ENCODE measurements at regions not wholly inside any gene's neighbourhood (a gene's known extent, or its start where the extent isn't known, plus 50 kb on each side); places are given as distances from the start of the nearest gene placed in this dataset.
"Not testable (repeated sequence)": the region's sequence is repeated elsewhere in the genome, so short reads cannot be mapped to it uniquely, and the experiment has no call there.

DNA sequence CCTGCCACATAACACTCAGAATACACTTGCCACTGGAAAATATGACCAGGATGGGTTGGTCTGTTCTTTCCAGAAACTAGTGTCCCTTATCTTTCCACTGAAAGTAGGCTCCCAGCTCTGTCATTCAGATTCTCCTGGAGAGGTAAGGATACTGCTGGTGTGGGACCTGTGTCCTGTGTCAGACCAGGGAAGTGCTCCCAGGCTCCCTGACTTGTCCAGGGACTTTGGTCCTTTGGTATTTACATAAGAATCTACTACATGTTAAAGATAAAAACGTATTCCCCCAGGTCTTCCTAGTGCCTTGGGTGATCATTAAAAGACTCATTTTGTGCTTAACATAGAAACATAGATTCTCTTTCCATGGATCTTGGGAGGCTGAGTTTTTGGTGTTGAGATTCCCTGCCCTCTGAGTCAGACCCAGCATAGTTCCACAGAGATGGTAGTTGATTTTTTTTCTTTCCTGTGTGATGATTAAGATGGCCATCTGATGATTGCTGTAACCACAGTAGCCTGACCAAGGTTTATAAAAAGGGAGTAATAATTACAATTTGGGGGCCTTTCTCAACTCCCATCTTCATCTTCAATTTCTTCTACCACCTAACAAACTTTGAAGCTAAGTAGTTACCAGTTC is 159.8 kb upstream of the JADE1 start:
- no peak for DNase-seq (ENCODE audit: extremely low spot score, unreplicated experiment)
- no peaks in the 10 kb centered on the region for H3K9me3 Mint-ChIP-seq (ENCODE audit: unreplicated experiment)
- H3K4me3 Mint-ChIP-seq (ENCODE audit: unreplicated experiment) = no peak overlapping the region
- no peaks in the 10 kb centered on the region for H3K27me3 Mint-ChIP-seq (ENCODE audit: unreplicated experiment)
- H3K4me1 Mint-ChIP-seq (ENCODE audit: unreplicated experiment) = peaks cover 5% of the 10 kb centered on the region
- no peaks in the 10 kb centered on the region for H3K36me3 Mint-ChIP-seq (ENCODE audit: unreplicated experiment)
- TF ChIP-seq, protein P1, sequence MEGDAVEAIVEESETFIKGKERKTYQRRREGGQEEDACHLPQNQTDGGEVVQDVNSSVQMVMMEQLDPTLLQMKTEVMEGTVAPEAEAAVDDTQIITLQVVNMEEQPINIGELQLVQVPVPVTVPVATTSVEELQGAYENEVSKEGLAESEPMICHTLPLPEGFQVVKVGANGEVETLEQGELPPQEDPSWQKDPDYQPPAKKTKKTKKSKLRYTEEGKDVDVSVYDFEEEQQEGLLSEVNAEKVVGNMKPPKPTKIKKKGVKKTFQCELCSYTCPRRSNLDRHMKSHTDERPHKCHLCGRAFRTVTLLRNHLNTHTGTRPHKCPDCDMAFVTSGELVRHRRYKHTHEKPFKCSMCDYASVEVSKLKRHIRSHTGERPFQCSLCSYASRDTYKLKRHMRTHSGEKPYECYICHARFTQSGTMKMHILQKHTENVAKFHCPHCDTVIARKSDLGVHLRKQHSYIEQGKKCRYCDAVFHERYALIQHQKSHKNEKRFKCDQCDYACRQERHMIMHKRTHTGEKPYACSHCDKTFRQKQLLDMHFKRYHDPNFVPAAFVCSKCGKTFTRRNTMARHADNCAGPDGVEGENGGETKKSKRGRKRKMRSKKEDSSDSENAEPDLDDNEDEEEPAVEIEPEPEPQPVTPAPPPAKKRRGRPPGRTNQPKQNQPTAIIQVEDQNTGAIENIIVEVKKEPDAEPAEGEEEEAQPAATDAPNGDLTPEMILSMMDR (IDR thresholded peaks at IDR 0.05) = no peak
- H3K27ac Mint-ChIP-seq (ENCODE audit: unreplicated experiment) = no peak overlapping the region

DNA sequence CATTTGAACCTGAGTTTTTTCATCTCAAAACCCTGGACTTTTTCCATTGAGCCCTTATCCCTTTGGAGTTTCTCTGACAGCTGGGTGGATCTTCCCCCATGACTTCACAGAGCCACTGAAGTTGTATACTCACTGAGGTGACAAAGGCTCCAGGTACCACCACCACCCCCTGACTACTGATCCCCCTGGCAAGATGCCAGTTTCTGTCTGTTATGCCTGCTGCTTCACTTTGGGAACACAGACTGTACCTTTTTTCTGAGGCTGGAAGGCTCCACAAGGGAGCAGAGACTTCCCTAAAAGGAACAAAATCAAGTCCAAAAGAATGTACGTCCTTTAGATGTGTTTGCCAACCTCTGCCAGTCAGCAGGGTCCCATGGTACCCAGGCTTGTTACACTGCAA is 160.3 kb upstream of the JADE1 start:
- Mint-ChIP-seq H3K9me3 (ENCODE audit: unreplicated experiment) (no peaks in the 10 kb centered on the region), H3K36me3 (ENCODE audit: unreplicated experiment) (no peaks in the 10 kb centered on the region), H3K4me1 (ENCODE audit: unreplicated experiment) (peaks cover 5% of the 10 kb centered on the region), H3K27me3 (ENCODE audit: unreplicated experiment) (no peaks in the 10 kb centered on the region), H3K27ac (ENCODE audit: unreplicated experiment) (no peak overlapping the region), H3K4me3 (ENCODE audit: unreplicated experiment) (no peak overlapping the region)
- TF ChIP-seq, protein P1 (IDR thresholded peaks at IDR 0.05) = no peak
- DNase-seq (ENCODE audit: extremely low spot score, unreplicated experiment) = no peak

DNA sequence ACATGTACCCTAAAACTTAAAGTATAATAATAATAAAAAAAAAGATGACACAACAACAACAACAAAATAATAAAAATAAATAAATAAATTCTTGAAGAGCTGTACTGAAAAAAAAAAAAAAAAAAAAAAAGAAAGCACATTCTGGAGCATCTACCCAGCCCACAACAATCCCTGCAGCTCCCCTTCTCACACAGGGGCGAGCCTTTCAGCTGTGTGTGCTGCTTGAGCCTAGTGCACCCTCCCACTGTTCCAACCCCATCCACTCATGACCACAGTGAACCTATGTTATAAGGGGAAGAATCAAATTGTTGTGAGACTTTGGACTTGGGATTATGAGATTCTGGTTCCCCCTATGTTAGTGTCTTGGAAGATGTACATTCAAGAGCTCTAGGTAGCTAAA is 161.5 kb upstream of the JADE1 start:
- Mint-ChIP-seq H3K36me3 (ENCODE audit: unreplicated experiment) (no peaks in the 10 kb centered on the region), H3K4me1 (ENCODE audit: unreplicated experiment) (peaks cover 3% of the 10 kb centered on the region), H3K9me3 (ENCODE audit: unreplicated experiment) (no peaks in the 10 kb centered on the region), H3K27ac (ENCODE audit: unreplicated experiment) (no peak overlapping the region), H3K4me3 (ENCODE audit: unreplicated experiment) (no peak overlapping the region), H3K27me3 (ENCODE audit: unreplicated experiment) (no peaks in the 10 kb centered on the region)
- no peak for DNase-seq (ENCODE audit: extremely low spot score, unreplicated experiment)
- TF ChIP-seq, protein P1 (IDR thresholded peaks at IDR 0.05) = no peak

DNA sequence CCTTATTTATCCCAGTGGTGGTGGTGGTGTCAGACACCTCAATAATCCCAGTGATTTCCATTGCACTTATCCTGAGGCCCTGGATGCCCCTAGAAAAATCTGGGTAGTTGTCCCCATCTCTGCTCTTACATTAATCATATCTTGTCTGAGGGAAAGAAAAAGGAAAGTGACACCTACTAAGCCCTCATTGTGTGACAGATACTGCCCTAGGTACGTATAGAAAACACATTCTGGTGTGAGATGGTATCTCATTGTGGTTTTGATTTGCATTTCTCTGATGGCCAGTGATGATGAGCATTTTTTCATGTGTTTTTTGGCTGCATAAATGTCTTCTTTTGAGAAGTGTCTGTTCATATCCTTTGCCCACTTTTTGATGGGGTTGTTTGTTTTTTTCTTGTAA is 162.6 kb upstream of the JADE1 start:
- not testable (repeated sequence) for DNase-seq (ENCODE audit: extremely low spot score, unreplicated experiment); H3K4me1 Mint-ChIP-seq (ENCODE audit: unreplicated experiment); H3K4me3 Mint-ChIP-seq (ENCODE audit: unreplicated experiment); H3K9me3 Mint-ChIP-seq (ENCODE audit: unreplicated experiment); H3K36me3 Mint-ChIP-seq (ENCODE audit: unreplicated experiment); H3K27me3 Mint-ChIP-seq (ENCODE audit: unreplicated experiment); H3K27ac Mint-ChIP-seq (ENCODE audit: unreplicated experiment)

DNA sequence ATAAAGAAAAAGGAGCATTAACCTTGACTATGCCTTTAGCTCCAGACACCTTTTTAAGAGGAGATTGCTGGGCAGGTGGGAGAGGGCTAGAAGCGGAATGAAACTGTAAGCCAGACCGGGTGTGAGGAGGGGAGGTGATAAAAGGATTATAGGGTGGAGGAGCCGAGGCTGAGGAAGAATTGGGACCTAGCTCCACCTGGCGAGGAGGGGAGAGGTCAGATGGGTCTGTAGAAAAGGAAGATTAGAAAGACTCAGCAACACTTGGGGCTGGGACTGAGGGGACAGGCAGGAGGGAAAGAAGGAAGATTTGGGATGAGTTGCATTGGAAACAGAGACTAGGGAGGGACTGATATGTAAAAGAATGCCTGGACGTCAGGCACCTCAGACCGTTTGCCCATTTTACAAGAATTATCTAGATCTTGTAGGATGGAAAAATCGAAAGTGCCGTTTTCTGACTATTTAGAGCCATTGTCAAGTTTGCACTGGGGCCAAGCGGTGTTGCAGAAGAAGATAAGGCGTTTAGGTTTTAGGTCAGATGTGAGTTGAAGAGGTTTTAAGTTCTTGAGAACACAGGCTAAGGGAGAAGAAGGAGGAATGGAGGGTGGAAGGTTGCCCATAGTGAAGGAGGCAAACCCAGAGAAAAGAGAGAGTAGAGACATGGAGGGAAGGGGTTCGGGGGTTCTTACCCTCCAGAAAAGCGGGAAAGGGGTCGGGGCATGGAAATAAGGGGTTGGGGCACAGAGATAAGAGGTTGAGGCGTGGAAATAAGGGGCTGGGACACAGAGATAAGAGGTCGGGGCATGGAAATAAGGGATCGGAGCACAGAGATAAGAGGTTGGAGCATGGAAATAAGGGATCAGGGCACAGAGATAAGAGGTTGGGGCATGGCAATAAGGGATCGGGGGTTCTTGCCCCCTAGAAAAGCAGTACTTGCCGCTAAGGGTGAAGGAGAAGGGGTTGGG is 164.5 kb upstream of the JADE1 start:
- not testable (repeated sequence) for H3K36me3 Mint-ChIP-seq (ENCODE audit: unreplicated experiment); H3K27me3 Mint-ChIP-seq (ENCODE audit: unreplicated experiment); DNase-seq (ENCODE audit: extremely low spot score, unreplicated experiment); H3K4me3 Mint-ChIP-seq (ENCODE audit: unreplicated experiment); H3K9me3 Mint-ChIP-seq (ENCODE audit: unreplicated experiment); H3K27ac Mint-ChIP-seq (ENCODE audit: unreplicated experiment); H3K4me1 Mint-ChIP-seq (ENCODE audit: unreplicated experiment)

DNA sequence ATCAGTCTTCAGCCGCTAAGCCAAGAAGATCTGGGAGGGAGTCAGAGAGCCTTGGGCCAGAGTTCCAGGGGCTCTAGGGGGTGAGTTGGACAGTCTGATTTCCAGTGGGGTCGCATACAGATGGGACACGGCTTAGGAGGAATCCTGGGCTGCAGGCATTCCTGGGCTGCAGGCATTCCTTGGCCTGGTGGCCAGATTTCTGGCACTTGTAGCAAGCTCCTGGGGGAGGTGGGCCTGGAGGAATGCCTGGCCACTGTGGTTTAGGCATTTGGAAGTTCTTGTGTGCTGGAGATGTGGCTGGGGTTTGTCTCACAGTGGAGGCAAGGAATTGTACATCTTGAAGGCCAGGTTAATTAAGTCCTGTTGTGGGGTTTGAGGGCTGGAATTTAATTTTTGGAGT is 165.4 kb upstream of the JADE1 start:
- peaks cover 10% of the 10 kb centered on the region for H3K4me1 Mint-ChIP-seq (ENCODE audit: unreplicated experiment)
- not testable (repeated sequence) for H3K4me3 Mint-ChIP-seq (ENCODE audit: unreplicated experiment); H3K9me3 Mint-ChIP-seq (ENCODE audit: unreplicated experiment); H3K27ac Mint-ChIP-seq (ENCODE audit: unreplicated experiment); H3K36me3 Mint-ChIP-seq (ENCODE audit: unreplicated experiment); DNase-seq (ENCODE audit: extremely low spot score, unreplicated experiment); H3K27me3 Mint-ChIP-seq (ENCODE audit: unreplicated experiment)

DNA sequence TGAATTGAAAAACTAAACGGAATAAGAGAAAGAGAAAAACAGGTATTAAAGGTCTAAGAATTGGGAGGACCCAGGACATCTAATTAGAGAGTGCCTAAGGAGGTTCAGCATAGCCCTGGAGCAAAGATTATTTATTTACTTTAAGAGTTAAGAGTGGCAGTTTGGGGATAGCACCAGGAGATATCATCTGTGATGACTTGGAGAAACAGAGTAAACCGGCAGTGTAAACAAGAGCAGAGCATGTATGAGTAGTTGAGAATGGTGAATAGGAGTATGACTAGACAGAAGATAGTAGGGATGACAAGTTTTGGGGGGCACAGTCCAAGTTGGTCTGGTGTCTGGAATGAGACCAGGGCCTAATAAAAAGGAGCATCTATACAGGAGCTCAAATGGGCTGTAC is 167.9 kb upstream of the JADE1 start:
- DNase-seq (ENCODE audit: extremely low spot score, unreplicated experiment); H3K9me3 Mint-ChIP-seq (ENCODE audit: unreplicated experiment); H3K27ac Mint-ChIP-seq (ENCODE audit: unreplicated experiment); H3K4me3 Mint-ChIP-seq (ENCODE audit: unreplicated experiment); H3K27me3 Mint-ChIP-seq (ENCODE audit: unreplicated experiment); H3K36me3 Mint-ChIP-seq (ENCODE audit: unreplicated experiment): not testable (repeated sequence)
- peaks cover 17% of the 10 kb centered on the region for H3K4me1 Mint-ChIP-seq (ENCODE audit: unreplicated experiment)
